Activated naive CD4-positive, alpha-beta T cell treated with anti-CD3 and anti-CD28 coated beads, Interleukin-2, amount 10 ng/mL, durations not matched to agents 7 days and 5 days (primary cell): ENCODE measurements at regions not wholly inside any gene's neighbourhood (a gene's known extent, or its start where the extent isn't known, plus 50 kb on each side); places are given as distances from the start of the nearest gene placed in this dataset.
"Not testable (repeated sequence)": the region's sequence is repeated elsewhere in the genome, so short reads cannot be mapped to it uniquely, and the experiment has no call there.

Experiments used
- CTCF ChIA-PET: fragments of 350-600 bp; sonication (Branson Sonifier 250); formaldehyde crosslinking; loops from one replicate; lab custom pipeline; 2021; ENCODE audit warnings: antibody characterized with exemption; lab: Charles Lee
- DNase-seq: peaks from one replicate; pipeline ENCODE4 v3.0.0-alpha.2; 2020
- H3K27ac Mint-ChIP-seq: one replicate; pipeline ENCODE4 v1.8.0; 2021; ENCODE audit warnings: mild to moderate bottlenecking, moderate library complexity, mixed read lengths
- H3K27me3 Mint-ChIP-seq: one replicate; pipeline ENCODE4 v1.8.0; 2021; ENCODE audit warnings: mild to moderate bottlenecking, mixed read lengths
- H3K36me3 Mint-ChIP-seq: one replicate; pipeline ENCODE4 v1.8.0; 2021; ENCODE audit warnings: mixed read lengths
- H3K4me1 Mint-ChIP-seq: one replicate; pipeline ENCODE4 v1.8.0; 2021; ENCODE audit warnings: mixed read lengths
- H3K4me3 Mint-ChIP-seq: one replicate; pipeline ENCODE4 v1.8.0; 2021; ENCODE audit warnings: mild to moderate bottlenecking, moderate library complexity, mixed read lengths
- H3K9me3 Mint-ChIP-seq: one replicate; pipeline ENCODE4 v1.8.0; 2021; ENCODE audit warnings: mixed read lengths

DNA sequence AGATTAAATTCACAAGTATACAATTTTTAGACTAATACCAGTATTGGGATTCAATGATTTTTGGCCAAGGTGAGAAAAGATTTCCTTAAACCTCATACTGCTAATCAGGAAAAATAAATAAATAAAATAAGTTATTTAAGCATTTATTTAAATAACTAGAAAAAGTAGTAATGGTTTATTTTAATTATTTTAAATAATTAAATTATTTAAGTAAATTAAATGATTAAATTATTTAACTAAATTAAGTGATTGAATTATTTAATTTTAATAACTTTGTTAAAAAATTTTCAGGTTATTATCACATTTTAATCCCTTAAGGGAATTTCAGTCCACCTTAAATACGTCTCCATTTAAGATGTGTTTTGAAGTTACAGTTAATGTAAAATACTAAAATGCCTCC is 1831.5 kb upstream of the MIR17HG start:
- Mint-ChIP-seq H3K27me3 (no peaks in the 10 kb centered on the region), H3K36me3 (no peaks in the 10 kb centered on the region), H3K27ac (no peak overlapping the region), H3K4me1 (no peaks in the 10 kb centered on the region), H3K4me3 (no peak overlapping the region), H3K9me3 (peaks cover 18% of the 10 kb centered on the region)
- CTCF ChIA-PET: no interaction called here
- DNase-seq: no peak

GRCh38 chr13:89518289-89519077 is 1829.0 kb upstream of the MIR17HG start:
- H3K4me3 Mint-ChIP-seq: no peak overlapping the region
- no peaks in the 10 kb centered on the region for H3K4me1 Mint-ChIP-seq
- no peaks in the 10 kb centered on the region for H3K36me3 Mint-ChIP-seq
- H3K9me3 Mint-ChIP-seq: peaks cover 14% of the 10 kb centered on the region
- no peak overlapping the region for H3K27ac Mint-ChIP-seq
- H3K27me3 Mint-ChIP-seq: no peaks in the 10 kb centered on the region
- no peak for DNase-seq
- CTCF ChIA-PET: no interaction called here

DNA sequence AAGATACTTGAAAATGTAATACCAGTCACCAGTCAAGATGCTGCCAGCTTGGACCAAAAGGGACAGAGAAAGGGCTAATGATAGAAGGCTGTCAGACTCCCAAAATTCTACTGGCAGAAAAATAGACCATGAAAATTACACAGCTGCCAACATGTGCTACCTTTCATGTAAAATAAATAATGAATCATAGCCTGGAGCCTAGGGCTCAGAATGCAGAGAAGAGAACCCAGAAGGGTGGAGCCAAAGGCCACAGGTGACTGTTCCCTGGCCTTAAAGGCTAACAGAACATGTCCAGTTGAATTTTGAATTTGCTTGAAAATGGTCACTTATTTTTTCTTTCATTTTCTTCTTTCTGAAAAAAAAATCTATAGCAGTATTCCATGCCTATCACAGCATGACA is 1827.0 kb upstream of the MIR17HG start:
- DNase-seq: no peak
- Mint-ChIP-seq H3K9me3 (peaks cover 16% of the 10 kb centered on the region), H3K4me1 (no peaks in the 10 kb centered on the region)

DNA sequence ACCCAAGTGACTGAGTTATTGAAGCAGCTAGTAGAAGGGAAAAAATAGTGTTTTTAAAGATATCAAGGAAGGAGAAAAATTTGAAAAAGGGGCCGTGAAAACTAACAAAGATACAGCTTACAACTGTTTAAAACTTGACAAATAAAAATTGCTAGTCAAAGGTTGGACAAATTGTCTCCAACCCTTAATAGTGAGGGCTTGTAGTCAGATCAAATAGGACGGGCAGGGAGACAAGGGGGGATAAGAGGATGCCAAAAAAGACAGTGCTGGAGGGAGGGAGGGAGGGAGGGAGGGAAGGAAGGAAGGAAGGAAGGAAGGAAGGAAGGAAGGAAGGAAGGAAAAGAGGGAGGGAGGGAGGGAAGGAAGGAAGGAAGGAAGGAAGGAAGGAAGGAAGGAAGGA is 1825.8 kb upstream of the MIR17HG start:
- H3K27ac Mint-ChIP-seq, H3K27me3 Mint-ChIP-seq, H3K4me3 Mint-ChIP-seq, DNase-seq, H3K36me3 Mint-ChIP-seq, CTCF ChIA-PET, H3K4me1 Mint-ChIP-seq: not testable (repeated sequence)
- peaks cover 16% of the 10 kb centered on the region for H3K9me3 Mint-ChIP-seq

More for the DNA sequence above, 1827.0 kb upstream of the MIR17HG start:
- Mint-ChIP-seq H3K36me3 (no peaks in the 10 kb centered on the region), H3K4me3 (no peak overlapping the region), H3K27ac (no peak overlapping the region), H3K27me3 (no peaks in the 10 kb centered on the region)
- CTCF ChIA-PET: no interaction called here

DNA sequence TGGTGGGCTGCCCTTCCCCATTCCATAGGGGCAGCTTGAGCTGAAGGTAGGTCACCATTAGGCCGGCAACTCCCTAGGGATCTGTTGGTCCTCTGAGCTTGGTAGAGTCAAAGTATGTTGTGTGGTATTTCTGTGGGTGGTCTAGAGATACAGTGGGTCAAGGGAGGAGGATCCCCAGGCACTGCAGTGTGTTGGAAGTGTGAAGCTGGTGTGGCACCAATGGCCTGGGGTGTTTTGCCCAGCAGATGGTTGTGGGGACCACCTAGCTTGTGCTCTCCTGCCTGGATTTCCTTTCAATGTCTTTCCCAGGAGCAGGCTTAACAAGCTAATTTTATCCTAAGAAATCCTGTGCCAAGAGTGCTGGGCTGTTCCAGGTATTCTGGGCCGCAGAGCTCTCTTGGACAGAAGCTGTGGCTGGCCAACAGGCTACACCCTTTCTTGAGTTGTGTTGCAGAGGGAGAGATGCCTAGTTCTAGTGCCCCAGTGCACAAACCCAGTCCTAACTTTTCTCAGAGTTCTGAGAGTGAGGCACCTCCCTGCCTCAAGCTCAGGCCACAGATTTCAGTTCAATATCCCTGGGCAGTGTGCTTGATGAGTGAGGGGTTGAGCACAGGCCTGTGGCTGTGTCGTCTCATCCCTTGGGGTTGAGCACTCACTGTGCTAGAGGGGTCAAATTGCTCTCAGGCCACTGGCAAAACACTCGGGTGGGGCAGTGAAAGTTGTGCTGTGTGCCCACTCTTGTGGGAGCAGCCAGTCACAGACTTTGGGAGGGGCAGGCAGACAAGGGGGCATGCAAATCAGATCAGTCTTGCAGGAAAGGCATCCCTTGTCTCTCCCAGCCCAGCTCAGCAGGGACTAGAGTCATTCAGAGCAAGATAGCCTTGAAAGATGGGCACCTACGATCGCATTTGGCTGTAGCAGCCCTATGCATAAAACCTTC is 1806.1 kb upstream of the MIR17HG start:
- Mint-ChIP-seq H3K4me3 (no peak overlapping the region), H3K36me3 (no peaks in the 10 kb centered on the region), H3K9me3 (peaks cover 15% of the 10 kb centered on the region), H3K27me3 (no peaks in the 10 kb centered on the region), H3K4me1 (no peaks in the 10 kb centered on the region), H3K27ac (no peak overlapping the region)
- CTCF ChIA-PET: no interaction called here
- DNase-seq: no peak

GRCh38 chr13:89550938-89551337 is 1796.5 kb upstream of the MIR17HG start:
- Mint-ChIP-seq H3K36me3 (no peaks in the 10 kb centered on the region), H3K4me3 (no peak overlapping the region), H3K4me1 (no peaks in the 10 kb centered on the region), H3K9me3 (no peaks in the 10 kb centered on the region), H3K27me3 (no peaks in the 10 kb centered on the region), H3K27ac (no peak overlapping the region)
- DNase-seq: no peak
- CTCF ChIA-PET: no interaction called here

DNA sequence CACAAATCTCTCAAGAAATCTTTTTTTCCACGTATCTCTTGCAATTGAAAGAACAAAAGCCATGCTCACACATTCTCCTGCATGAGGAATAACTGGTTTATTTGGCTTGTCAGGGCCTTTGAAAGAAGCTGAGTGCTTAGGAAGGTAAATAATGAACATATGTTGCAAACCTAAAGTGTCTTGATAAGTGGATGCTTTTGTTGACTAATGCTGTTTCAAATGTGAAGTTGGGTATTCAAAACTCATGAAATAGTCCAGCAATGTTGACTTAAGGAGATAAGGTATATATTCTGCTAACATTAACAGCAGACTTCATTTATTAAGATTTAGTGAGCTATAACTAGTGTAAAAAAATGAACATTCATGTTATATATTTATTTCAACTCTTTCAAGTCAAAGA is 1792.7 kb upstream of the MIR17HG start:
- Mint-ChIP-seq H3K27ac (no peak overlapping the region), H3K9me3 (no peaks in the 10 kb centered on the region), H3K4me3 (no peak overlapping the region), H3K36me3 (no peaks in the 10 kb centered on the region), H3K4me1 (no peaks in the 10 kb centered on the region), H3K27me3 (no peaks in the 10 kb centered on the region)
- CTCF ChIA-PET: no interaction called here
- DNase-seq: no peak

DNA sequence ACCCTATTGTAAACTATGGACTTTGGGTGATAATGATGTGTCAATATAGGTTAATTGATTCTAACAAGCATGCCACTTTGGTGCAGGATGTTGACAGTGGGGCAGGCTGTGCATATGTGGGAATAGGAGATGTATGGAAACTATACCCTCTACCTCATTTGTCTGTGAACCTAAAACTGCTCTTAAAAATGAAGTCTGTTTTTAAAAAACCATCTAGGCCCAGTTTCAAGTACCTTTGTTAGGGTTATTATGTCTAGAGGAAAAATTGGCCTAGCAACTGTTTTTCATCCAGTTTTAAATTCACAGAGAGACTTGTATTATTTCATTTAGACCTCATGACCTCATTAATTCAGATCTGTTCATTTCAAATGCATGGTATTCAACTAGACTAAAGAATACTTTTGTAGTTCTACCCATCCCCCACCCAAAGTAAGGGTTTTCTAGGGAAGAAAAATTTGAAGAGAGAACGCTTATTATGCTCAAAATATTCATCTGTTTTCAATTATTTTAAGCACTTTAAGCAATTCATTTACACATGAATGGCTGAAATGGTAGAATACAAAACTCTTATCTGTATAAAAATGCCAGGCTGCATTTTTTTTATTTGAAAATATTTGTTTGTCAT is 1781.9 kb upstream of the MIR17HG start:
- no peaks in the 10 kb centered on the region for H3K4me1 Mint-ChIP-seq
- no peaks in the 10 kb centered on the region for H3K36me3 Mint-ChIP-seq
- no peak overlapping the region for H3K4me3 Mint-ChIP-seq
- no peak overlapping the region for H3K27ac Mint-ChIP-seq
- H3K9me3 Mint-ChIP-seq: no peaks in the 10 kb centered on the region
- CTCF ChIA-PET: no interaction called here
- DNase-seq: no peak
- H3K27me3 Mint-ChIP-seq: no peaks in the 10 kb centered on the region

DNA sequence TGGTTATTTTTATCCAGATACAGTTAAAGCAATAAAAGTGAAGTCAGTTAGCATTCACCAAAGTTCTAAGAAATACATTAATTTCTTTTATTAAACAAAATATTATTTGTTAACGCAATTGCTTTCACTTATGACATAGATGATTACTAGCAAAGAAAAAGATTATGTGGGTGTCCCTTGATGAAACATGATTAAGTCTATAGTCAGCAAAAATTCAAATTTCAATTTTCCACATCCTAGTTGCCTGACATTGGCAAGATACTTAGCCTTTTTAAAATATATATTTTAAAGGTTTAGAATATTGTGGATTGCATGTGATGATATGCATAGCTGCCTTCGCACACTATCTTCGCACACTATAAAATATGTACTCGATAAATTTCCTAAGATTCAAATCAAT is 1780.5 kb upstream of the MIR17HG start:
- CTCF ChIA-PET: no interaction called here
- H3K27ac Mint-ChIP-seq: no peak overlapping the region
- no peaks in the 10 kb centered on the region for H3K36me3 Mint-ChIP-seq
- H3K27me3 Mint-ChIP-seq: no peaks in the 10 kb centered on the region
- DNase-seq: no peak
- no peak overlapping the region for H3K4me3 Mint-ChIP-seq
- no peaks in the 10 kb centered on the region for H3K4me1 Mint-ChIP-seq
- peaks cover 4% of the 10 kb centered on the region for H3K9me3 Mint-ChIP-seq

GRCh38 chr13:89568276-89568675 is 1779.2 kb upstream of the MIR17HG start:
- Mint-ChIP-seq H3K4me3 (no peak overlapping the region), H3K27ac (no peak overlapping the region), H3K36me3 (no peaks in the 10 kb centered on the region), H3K4me1 (no peaks in the 10 kb centered on the region), H3K27me3 (no peaks in the 10 kb centered on the region), H3K9me3 (peaks cover 4% of the 10 kb centered on the region)
- no peak for DNase-seq
- CTCF ChIA-PET: no interaction called here

DNA sequence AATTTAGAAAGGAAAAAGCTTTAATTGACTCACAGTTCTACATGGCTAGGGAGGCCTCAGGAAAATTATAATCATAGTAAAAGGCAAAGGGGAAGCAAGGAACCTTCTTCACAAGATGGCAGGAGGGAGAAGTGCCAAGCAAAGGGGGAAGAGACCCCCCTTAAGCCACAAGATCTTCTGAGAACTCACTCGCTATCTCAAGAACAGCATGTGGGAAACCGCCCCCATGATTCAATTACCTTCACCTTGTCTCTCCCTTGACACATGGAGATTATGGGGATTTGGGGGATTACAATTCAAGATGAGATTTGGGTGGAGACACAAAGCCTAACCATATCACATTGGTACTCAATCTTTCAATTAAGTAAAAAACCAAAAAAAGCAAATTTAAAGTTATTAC is 1778.7 kb upstream of the MIR17HG start:
- Mint-ChIP-seq H3K9me3 (peaks cover 4% of the 10 kb centered on the region), H3K4me1 (no peaks in the 10 kb centered on the region)
- CTCF ChIA-PET: no interaction called here

GRCh38 chr13:89571676-89572075 is 1775.8 kb upstream of the MIR17HG start:
- Mint-ChIP-seq H3K4me1 (no peaks in the 10 kb centered on the region), H3K27ac (no peak overlapping the region), H3K9me3 (peaks cover 4% of the 10 kb centered on the region), H3K4me3 (no peak overlapping the region), H3K36me3 (no peaks in the 10 kb centered on the region), H3K27me3 (no peaks in the 10 kb centered on the region)
- no peak for DNase-seq
- CTCF ChIA-PET: no interaction called here

More for the DNA sequence above, 1778.7 kb upstream of the MIR17HG start:
- Mint-ChIP-seq H3K4me3 (no peak overlapping the region), H3K27me3 (no peaks in the 10 kb centered on the region), H3K27ac (no peak overlapping the region), H3K36me3 (no peaks in the 10 kb centered on the region)
- no peak for DNase-seq

GRCh38 chr13:89574077-89574476 is 1773.4 kb upstream of the MIR17HG start:
- DNase-seq: no peak
- H3K9me3 Mint-ChIP-seq: peaks cover 4% of the 10 kb centered on the region
- H3K4me1 Mint-ChIP-seq: no peaks in the 10 kb centered on the region
- no peaks in the 10 kb centered on the region for H3K27me3 Mint-ChIP-seq
- no peaks in the 10 kb centered on the region for H3K36me3 Mint-ChIP-seq
- CTCF ChIA-PET: no interaction called here
- H3K4me3 Mint-ChIP-seq: no peak overlapping the region
- no peak overlapping the region for H3K27ac Mint-ChIP-seq

DNA sequence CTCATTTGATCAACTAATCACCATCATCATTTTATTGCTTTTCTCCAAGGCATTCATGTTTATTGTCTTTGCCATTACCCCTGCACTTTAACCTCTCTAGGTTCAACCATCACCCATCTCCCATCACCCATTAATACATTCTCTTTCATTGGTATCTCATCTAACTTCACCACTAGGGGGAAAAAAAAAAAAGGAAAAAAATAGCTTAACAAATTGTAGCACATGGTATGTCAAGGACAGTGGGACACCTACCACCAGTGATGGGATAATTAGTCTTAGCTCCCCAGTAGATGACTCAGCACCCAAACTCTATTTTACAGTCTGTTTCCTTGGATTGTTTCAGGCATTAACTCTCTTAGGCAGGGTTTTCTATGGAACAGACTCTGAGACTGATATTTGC is 1770.2 kb upstream of the MIR17HG start:
- Mint-ChIP-seq H3K27me3 (no peaks in the 10 kb centered on the region), H3K4me1 (no peaks in the 10 kb centered on the region), H3K27ac (no peak overlapping the region), H3K9me3 (no peaks in the 10 kb centered on the region), H3K4me3 (no peak overlapping the region), H3K36me3 (no peaks in the 10 kb centered on the region)
- CTCF ChIA-PET: no interaction called here
- DNase-seq: no peak
